GM18499 (cell line): ENCODE measurements at regions not wholly inside any gene's neighbourhood (a gene's known extent, or its start where the extent isn't known, plus 50 kb on each side); places are given as distances from the start of the nearest gene placed in this dataset.
A peak's percentile ranks its signal among the peaks of the same experiment; 100 is the strongest.
"Not testable (repeated sequence)": the region's sequence is repeated elsewhere in the genome, so short reads cannot be mapped to it uniquely, and the experiment has no call there.

Experiments
- ATAC-seq: cut with Tn5 transposase; IDR thresholded peaks from one replicate; pipeline ENCODE4 v1.9.1; 2021; ENCODE audit warnings: moderate number of reproducible peaks; ENCODE audit not compliant: insufficient read depth, unreplicated experiment

GRCh38 chr2:175310813-175311504, 129.4 kb upstream of the ATP5MC3 start:
- ATAC-seq = no peak

DNA sequence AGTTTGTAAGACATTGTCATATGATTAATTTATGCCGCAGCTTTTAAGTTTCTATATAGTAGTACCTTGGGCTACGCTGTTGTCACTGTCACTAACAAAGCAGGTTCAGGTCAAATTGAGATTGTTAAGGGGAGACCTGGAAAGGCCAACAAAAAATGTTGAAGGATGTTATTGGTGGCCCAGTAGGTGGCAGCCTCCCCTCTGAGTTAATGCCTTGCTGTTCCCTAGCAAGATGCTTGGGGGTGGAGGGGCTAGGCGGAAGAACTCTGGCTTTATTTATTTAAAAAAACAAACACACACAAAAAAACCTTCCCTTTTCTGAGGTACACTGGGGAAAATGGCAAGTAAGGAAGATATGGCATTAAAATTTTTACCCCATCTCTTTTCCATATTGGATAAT, 128.3 kb upstream of the ATP5MC3 start:
- ATAC-seq = no peak

- no peak for ATAC-seq
These were observed 126.5 kb upstream of the ATP5MC3 start for GRCh38 chr2:175308005-175308404.

- ATAC-seq = no peak
These were observed 123.0 kb upstream of the ATP5MC3 start for GRCh38 chr2:175304541-175304940.

DNA sequence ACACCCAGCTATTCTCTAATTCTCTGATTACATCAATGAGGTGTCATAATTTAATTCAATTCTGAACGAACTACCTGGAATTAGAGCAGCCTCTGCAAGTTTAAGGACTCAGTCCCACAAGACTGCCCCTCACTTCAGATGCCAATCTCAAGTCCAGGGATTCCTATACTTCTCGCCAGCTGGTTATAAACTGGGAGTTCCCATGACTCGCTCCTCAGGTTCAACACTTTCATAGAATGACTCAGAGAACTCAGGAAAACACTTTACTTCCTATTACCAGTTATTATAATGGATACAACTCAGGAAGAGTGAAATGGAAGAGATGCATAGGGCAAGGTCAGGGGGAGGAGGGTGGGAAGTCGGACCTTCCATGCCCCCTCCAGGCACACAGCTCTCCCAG, 112.3 kb upstream of the ATP5MC3 start:
- no peak for ATAC-seq

- no peak for ATAC-seq
These were observed 111.7 kb upstream of the ATP5MC3 start for GRCh38 chr2:175293195-175293594.

DNA sequence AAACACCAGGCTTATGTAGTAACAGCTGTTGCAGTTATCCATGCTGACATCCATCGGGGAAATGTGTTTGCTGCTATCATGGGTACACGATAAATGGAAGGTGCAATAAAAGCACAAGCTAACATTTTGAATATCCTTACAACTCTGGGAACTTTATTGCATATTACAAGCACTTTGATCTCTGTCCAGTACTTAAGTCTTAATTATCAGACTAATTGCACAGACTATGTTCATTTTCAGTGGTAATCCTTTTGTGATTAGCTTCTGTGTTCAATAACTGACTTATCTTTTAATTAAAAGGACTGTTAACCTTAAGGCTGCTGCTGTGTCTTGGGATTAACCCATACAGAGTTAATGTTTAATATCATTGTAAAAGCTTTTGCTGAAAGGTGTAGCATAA, 101.4 kb upstream of the ATP5MC3 start:
- no peak for ATAC-seq

- ATAC-seq = no peak
These were observed 100.8 kb upstream of the ATP5MC3 start for GRCh38 chr2:175282300-175282699.

- ATAC-seq = no peak
These were observed 96.3 kb upstream of the ATP5MC3 start for GRCh38 chr2:175277772-175278171.

DNA sequence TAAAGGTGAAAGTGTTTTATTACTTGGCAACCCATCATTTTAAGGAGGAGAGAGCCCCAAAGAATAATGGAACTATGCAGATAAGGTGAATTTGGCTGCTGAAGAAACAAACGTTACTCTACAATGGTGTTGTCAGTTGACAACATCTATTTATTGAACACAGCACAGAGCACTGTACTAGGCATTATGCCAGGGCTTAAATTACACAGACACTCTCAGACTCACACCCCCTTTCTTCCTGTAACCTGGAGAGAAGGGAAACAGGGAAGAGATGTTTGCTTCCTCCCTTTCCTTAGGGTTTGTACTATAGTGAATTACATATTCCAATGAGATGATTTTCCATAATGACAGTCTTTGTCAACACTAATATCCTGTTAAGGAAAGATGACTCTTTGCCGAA, 94.0 kb upstream of the ATP5MC3 start:
- ATAC-seq = no peak

GRCh38 chr2:175259164-175259563, 77.7 kb upstream of the ATP5MC3 start:
- no peak for ATAC-seq

DNA sequence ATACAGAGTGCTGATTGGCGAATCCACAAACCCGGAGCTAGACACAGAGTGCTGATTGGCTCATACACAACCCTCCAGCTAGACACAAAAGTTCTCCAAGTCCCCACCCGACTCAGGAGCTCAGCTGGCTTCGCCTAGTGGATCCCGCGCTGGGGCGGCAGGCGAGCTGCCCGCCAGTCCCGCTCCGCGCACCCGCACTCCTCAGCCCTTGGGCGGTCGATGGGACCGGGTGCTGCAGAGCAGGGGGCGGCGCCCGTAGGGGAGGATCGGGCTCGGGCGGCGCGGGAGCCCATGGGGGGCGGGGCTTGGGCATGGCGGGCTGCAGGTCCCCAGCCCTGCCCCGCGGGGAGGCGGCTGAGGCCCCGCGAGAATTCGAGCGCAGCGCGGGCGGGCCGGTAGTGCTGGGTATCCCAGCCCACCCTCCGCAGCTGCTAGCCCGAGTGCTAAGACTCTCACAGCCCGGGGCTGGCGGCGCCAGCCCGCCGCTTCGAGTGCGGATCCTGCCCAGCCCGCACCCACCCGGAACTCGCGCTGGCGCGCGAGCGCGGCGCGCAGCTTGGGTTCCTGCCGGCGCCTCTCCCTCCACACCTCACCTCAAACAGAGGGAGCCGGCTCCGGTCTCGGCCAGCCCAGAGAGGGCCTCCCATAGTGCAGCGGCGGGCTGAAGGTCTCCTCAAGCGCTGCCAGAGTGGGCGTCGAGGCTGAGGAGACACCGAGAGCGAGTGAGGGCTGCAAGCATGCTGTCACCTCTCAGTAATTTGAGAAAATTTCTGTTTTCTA, 75.5 kb upstream of the ATP5MC3 start:
- ATAC-seq = no peak

- not testable (repeated sequence) for ATAC-seq
These were observed 74.9 kb upstream of the ATP5MC3 start for GRCh38 chr2:175256391-175256790.

DNA sequence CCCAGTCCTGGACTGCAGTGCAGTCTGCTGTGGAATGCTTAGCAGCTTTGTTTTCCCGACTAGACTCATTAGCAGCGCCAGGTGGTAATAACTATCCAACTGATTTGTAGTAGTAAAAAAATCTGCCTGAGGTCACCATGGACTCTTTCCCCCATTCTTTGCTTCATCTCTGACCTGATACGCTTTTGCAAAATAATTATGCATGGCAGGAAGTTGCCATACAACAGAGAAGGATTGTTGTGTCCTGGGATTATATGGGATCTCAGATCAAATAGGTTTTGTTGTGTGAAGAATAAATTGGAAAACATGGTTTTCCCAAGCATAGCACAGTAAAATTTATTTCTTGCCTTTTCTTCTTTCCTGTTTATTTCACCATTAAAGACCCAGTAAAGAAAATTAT, 72.4 kb upstream of the ATP5MC3 start:
- no peak for ATAC-seq

- ATAC-seq = no peak
These were observed 70.0 kb upstream of the ATP5MC3 start for GRCh38 chr2:175251425-175252041.

GRCh38 chr2:175247159-175247558, 65.6 kb upstream of the ATP5MC3 start:
- no peak for ATAC-seq

- no peak for ATAC-seq
These were observed 63.2 kb upstream of the ATP5MC3 start for GRCh38 chr2:175244697-175245096.

DNA sequence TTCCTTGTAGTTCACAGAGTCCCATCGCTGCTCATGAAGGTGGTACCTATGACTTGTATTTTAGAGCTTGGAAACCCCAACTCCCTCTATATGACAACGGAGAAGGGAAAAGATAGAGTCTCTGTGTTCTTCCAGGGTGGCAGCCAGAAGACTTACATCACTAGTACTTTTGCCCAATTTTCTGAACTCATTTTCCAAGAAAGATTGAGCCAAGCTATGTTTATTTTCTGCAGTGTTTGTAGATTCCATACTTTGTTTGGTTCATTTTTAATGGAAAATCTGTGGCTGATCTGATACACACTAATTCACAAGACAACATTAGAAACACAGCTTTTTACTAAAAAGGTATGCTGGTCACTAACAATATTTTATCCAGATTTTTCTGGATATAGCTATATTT, 60.2 kb upstream of the ATP5MC3 start:
- no peak for ATAC-seq

GRCh38 chr2:175240033-175240432, 58.5 kb upstream of the ATP5MC3 start:
- not testable (repeated sequence) for ATAC-seq

GRCh38 chr2:175236930-175237329, 55.4 kb upstream of the ATP5MC3 start:
- ATAC-seq = no peak

- peak; percentile 75 for ATAC-seq
These were observed 53.1 kb upstream of the ATP5MC3 start for GRCh38 chr2:175234650-175235049.
